Osteocyte (in vitro differentiated cells): ENCODE measurements at regions not wholly inside any gene's neighbourhood (a gene's known extent, or its start where the extent isn't known, plus 50 kb on each side); places are given as distances from the start of the nearest gene placed in this dataset.

Experiments used
- DNase-seq: peaks from one replicate; pipeline ENCODE4 v3.0.0; 2021; ENCODE audit warnings: mixed read lengths; ENCODE audit not compliant: unreplicated experiment; ENCODE audit errors: extremely low spot score
- H3K27ac Mint-ChIP-seq: one replicate; pipeline ENCODE4 v1.8.0; 2021; ENCODE audit warnings: mild to moderate bottlenecking, mixed read lengths; ENCODE audit not compliant: unreplicated experiment
- H3K27me3 Mint-ChIP-seq: one replicate; pipeline ENCODE4 v1.8.0; 2021; ENCODE audit warnings: mixed read lengths; ENCODE audit not compliant: unreplicated experiment
- H3K36me3 Mint-ChIP-seq: one replicate; pipeline ENCODE4 v1.8.0; 2021; ENCODE audit warnings: mixed read lengths; ENCODE audit not compliant: unreplicated experiment
- H3K4me1 Mint-ChIP-seq: one replicate; pipeline ENCODE4 v1.8.0; 2021; ENCODE audit warnings: mixed read lengths; ENCODE audit not compliant: unreplicated experiment
- H3K4me3 Mint-ChIP-seq: one replicate; pipeline ENCODE4 v1.8.0; 2021; ENCODE audit warnings: mild to moderate bottlenecking, moderate library complexity, mixed read lengths; ENCODE audit not compliant: unreplicated experiment
- H3K9me3 Mint-ChIP-seq: one replicate; pipeline ENCODE4 v1.8.0; 2021; ENCODE audit warnings: mixed read lengths; ENCODE audit not compliant: unreplicated experiment
- TF ChIP-seq, protein P1 (sequence below): fragments of 200-600 bp; sonication (generic); IDR thresholded peaks from 2 replicates; pipeline ENCODE4 v1.5.0; 2021; ENCODE audit warnings: antibody characterized with exemption, mild to moderate bottlenecking, moderate library complexity

DNA sequence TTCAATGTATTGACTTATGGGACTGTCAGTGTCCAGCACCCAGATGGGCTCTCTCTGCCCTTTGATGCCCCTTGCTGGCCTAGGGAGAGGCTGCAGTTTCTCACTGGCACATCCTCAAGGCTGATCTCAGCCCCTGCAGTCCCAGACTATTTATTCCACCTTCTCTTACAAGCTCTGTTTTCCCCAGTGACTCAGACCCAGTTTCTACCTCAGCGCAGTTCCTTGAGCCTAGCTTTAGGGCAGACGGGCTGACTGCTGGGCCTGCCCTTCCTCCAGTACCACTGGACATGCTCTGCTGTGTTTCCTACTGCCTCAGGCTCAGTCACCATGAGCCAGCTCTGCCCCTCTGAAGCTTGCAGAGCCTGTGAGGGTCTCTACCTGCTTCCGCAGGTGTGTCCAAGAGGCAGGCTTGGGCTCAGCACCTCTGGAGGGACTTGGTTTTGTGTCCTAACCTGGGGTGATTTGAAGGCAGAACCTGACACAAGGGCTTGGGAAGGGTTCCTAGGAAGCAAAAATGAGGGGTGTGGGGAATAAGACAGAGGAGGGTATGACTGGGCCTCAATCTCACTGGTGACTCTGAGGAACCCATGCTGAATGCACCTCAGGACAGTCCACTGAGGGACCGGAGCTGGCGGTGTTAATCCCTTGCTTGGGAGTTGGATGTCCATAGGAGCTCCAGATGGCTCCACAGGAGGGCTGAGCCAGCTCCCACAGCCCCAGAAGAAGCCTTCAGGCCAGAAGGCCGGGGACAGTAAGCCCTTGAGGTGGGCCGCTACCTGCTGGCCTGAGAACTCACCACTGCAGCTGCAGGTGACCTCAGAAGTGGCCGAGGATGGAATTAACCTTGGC is 689.9 kb downstream of the MATN1 start:
- H3K9me3 Mint-ChIP-seq = no peaks in the 10 kb centered on the region
- peaks cover 6% of the 10 kb centered on the region for H3K27me3 Mint-ChIP-seq
- peak; percentile 56 for DNase-seq
- no peak overlapping the region for H3K27ac Mint-ChIP-seq
- H3K4me1 Mint-ChIP-seq = peaks cover 5% of the 10 kb centered on the region
- H3K36me3 Mint-ChIP-seq = no peaks in the 10 kb centered on the region
- TF ChIP-seq, protein P1, sequence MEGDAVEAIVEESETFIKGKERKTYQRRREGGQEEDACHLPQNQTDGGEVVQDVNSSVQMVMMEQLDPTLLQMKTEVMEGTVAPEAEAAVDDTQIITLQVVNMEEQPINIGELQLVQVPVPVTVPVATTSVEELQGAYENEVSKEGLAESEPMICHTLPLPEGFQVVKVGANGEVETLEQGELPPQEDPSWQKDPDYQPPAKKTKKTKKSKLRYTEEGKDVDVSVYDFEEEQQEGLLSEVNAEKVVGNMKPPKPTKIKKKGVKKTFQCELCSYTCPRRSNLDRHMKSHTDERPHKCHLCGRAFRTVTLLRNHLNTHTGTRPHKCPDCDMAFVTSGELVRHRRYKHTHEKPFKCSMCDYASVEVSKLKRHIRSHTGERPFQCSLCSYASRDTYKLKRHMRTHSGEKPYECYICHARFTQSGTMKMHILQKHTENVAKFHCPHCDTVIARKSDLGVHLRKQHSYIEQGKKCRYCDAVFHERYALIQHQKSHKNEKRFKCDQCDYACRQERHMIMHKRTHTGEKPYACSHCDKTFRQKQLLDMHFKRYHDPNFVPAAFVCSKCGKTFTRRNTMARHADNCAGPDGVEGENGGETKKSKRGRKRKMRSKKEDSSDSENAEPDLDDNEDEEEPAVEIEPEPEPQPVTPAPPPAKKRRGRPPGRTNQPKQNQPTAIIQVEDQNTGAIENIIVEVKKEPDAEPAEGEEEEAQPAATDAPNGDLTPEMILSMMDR = no peak
- no peak overlapping the region for H3K4me3 Mint-ChIP-seq

DNA sequence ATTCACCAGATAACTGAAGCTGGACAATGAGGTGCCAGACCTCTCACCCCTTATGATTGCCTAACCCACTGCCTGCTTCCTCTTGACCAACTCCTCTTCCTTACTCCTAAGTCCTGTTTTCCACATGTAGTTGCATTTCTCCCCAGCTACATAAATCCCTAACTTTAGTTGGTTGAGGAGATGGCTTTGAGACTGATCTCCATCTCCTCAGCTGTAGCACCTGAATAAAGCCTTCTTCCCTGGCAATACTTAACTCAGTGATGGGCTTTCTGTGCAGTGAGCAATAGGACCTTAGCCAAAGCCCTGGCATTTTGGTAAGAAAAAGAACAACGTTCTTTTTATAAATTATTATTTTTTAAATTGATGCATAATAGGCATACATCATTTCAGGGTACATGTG is 691.1 kb downstream of the MATN1 start:
- no peaks in the 10 kb centered on the region for H3K36me3 Mint-ChIP-seq
- H3K27me3 Mint-ChIP-seq = peaks cover 11% of the 10 kb centered on the region

DNA sequence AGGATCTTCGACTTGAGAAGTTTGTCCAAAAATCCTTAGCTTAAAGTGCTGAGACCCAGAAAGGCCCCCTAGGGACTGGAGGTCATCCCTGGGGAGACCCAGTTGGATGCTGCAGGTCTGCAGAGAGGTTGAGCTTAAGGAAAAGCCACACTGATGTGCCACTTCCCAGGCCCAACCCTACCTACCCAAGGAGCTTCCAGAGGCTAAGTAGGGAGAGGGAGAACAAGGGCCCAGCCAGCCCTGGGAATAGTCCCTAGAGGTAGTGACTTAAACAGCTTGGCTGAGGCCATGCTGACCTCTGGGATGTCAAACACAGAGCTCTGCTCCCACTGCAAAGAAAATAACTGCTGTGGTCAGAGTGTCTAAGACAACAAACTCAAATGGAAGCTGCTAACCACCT is 693.7 kb downstream of the MATN1 start:
- Mint-ChIP-seq H3K36me3 (no peaks in the 10 kb centered on the region), H3K27me3 (peaks cover 12% of the 10 kb centered on the region), H3K27ac (no peak overlapping the region), H3K4me1 (peaks cover 3% of the 10 kb centered on the region), H3K9me3 (no peaks in the 10 kb centered on the region), H3K4me3 (no peak overlapping the region)
- DNase-seq = peak; percentile 57
- TF ChIP-seq, protein P1 = no peak

More for the DNA sequence above, 691.1 kb downstream of the MATN1 start:
- H3K4me1 Mint-ChIP-seq = peaks cover 5% of the 10 kb centered on the region
- TF ChIP-seq, protein P1 = no peak
- no peak overlapping the region for H3K4me3 Mint-ChIP-seq
- no peak for DNase-seq
- no peaks in the 10 kb centered on the region for H3K9me3 Mint-ChIP-seq
- no peak overlapping the region for H3K27ac Mint-ChIP-seq

DNA sequence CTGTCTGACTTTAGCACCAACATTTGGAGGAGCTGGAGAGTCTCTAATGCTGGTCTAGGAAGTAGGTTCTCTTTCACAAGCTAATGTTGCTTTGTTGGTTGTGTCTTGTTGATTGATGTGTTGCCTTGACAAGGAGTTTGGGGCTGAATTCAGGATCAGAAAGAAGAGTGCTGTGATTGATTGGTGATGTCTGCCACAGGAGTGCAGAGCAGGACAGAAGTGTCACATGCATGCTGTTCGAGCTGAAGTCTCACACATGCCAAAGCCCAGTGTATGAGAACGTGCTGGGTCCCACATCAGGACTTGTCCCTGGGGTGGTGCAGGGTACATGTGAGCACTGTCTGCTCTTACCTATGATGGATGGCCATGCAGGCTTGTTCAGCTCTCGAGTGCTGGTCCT is 694.4 kb downstream of the MATN1 start:
- H3K9me3 Mint-ChIP-seq = no peaks in the 10 kb centered on the region
- peak; percentile 44 for DNase-seq
- no peaks in the 10 kb centered on the region for H3K4me1 Mint-ChIP-seq
- H3K27ac Mint-ChIP-seq = no peak overlapping the region
- no peaks in the 10 kb centered on the region for H3K36me3 Mint-ChIP-seq
- TF ChIP-seq, protein P1 = no peak
- H3K4me3 Mint-ChIP-seq = no peak overlapping the region
- H3K27me3 Mint-ChIP-seq = peaks cover 12% of the 10 kb centered on the region

DNA sequence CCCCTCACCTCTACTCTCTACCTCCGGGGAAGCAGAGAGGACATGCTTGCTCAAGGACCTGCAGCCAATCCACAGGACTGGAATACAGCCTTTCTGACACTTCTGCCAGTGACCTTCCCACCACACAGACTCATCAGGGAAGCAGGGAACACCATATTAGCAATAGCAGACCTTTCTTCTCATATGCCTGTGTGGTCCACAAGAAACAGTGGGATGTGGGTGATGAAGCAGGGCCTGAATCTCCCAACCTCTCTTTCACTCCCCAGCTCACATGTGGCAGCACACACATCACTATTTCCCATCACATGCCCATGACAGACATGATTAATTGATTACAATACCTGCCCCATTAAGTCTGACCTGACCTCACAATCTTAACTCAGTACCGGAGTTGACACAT is 695.1 kb downstream of the MATN1 start:
- H3K4me3 Mint-ChIP-seq = no peak overlapping the region

More for the DNA sequence above, 695.1 kb downstream of the MATN1 start:
- DNase-seq = no peak
- Mint-ChIP-seq H3K27ac (no peak overlapping the region), H3K36me3 (no peaks in the 10 kb centered on the region), H3K9me3 (no peaks in the 10 kb centered on the region), H3K27me3 (peaks cover 12% of the 10 kb centered on the region), H3K4me1 (no peaks in the 10 kb centered on the region)
- TF ChIP-seq, protein P1 = no peak
